WTC11 (cell line): ENCODE measurements at regions not wholly inside any gene's neighbourhood (a gene's known extent, or its start where the extent isn't known, plus 50 kb on each side); places are given as distances from the start of the nearest gene placed in this dataset.

Source experiments
- ATAC-seq: fragments of 200-7000 bp; cut with Tn5 transposase; 2 replicates; pipeline ENCODE4 v1.10.0; 2021; ENCODE audit warnings: mild to moderate bottlenecking, moderate library complexity
- CTCF ChIA-PET: fragments of 300-600 bp; sonication (Branson Sonifier 250); formaldehyde crosslinking; loops from one replicate; lab custom pipeline; 2021; ENCODE audit warnings: antibody characterized with exemption; lab: Charles Lee
- POLR2A ChIA-PET: fragments of 350-600 bp; sonication (Branson Sonifier 250); formaldehyde crosslinking; loops from one replicate; lab custom pipeline; 2021; ENCODE audit warnings: antibody characterized with exemption; lab: Charles Lee
- DNase-seq: peaks from one replicate; pipeline ENCODE4 v3.0.0; 2021; ENCODE audit warnings: low spot score
- H3K27ac Mint-ChIP-seq: 2 replicates; pipeline ENCODE4 v1.8.0; 2021; ENCODE audit warnings: mixed read lengths
- H3K27me3 Mint-ChIP-seq: 2 replicates; pipeline ENCODE4 v1.8.0; 2021; ENCODE audit warnings: low read depth, mild to moderate bottlenecking, moderate library complexity, mixed read lengths
- H3K36me3 Mint-ChIP-seq: 2 replicates; pipeline ENCODE4 v1.8.0; 2021; ENCODE audit warnings: mixed read lengths
- H3K4me1 Mint-ChIP-seq: 2 replicates; pipeline ENCODE4 v1.8.0; 2022; ENCODE audit warnings: mixed read lengths
- H3K4me3 Mint-ChIP-seq: 2 replicates; pipeline ENCODE4 v1.8.0; 2021; ENCODE audit warnings: mild to moderate bottlenecking, moderate library complexity, mixed read lengths
- H3K9me3 Mint-ChIP-seq: 2 replicates; pipeline ENCODE4 v1.8.0; 2021; ENCODE audit warnings: mixed read lengths
- AR ChIP-seq: fragments of 250-450 bp; sonication (Bioruptor Pico); IDR thresholded peaks from 2 replicates; pipeline ENCODE4 v1.9.0; 2021; ENCODE audit warnings: mild to moderate bottlenecking
- ATF3 ChIP-seq: sonication (generic); formaldehyde crosslinking; conservative IDR thresholded peaks from 2 replicates; pipeline ENCODE4 v1.8.1; 2022; ENCODE audit warnings: mild to moderate bottlenecking, missing genetic modification reagents
- CREB1 ChIP-seq: sonication (generic); formaldehyde crosslinking; IDR thresholded peaks from 2 replicates; pipeline ENCODE4 v1.8.0; 2023; ENCODE audit warnings: mild to moderate bottlenecking, missing genetic modification reagents
- CREM ChIP-seq: sonication (generic); formaldehyde crosslinking; IDR thresholded peaks from 2 replicates; pipeline ENCODE4 v1.8.1; 2022; ENCODE audit warnings: mild to moderate bottlenecking, missing genetic modification reagents, moderate library complexity
- GABPB1 ChIP-seq: sonication (generic); formaldehyde crosslinking; IDR thresholded peaks from 2 replicates; pipeline ENCODE4 v1.8.1; 2023; ENCODE audit warnings: mild to moderate bottlenecking, missing genetic modification reagents
- GRHL2 ChIP-seq: fragments of 250-450 bp; sonication (Bioruptor Pico); IDR thresholded peaks from 2 replicates; pipeline ENCODE4 v1.8.0; 2022; ENCODE audit warnings: mild to moderate bottlenecking, moderate library complexity; ENCODE audit not compliant: insufficient replicate concordance, severe bottlenecking
- IRF2 ChIP-seq: sonication (generic); formaldehyde crosslinking; IDR thresholded peaks from 2 replicates; pipeline ENCODE4 v1.8.0; 2022; ENCODE audit warnings: low read depth, missing genetic modification reagents, borderline replicate concordance
- JUN ChIP-seq: sonication (generic); formaldehyde crosslinking; IDR thresholded peaks from 2 replicates; pipeline ENCODE4 v1.8.0; 2023; ENCODE audit warnings: mild to moderate bottlenecking, missing genetic modification reagents
- MLX ChIP-seq: sonication (generic); formaldehyde crosslinking; IDR thresholded peaks from 2 replicates; pipeline ENCODE4 v1.8.1; 2023; ENCODE audit warnings: mild to moderate bottlenecking, missing genetic modification reagents, moderate library complexity
- MXD4 ChIP-seq: fragments of 250-450 bp; sonication (Bioruptor Pico); IDR thresholded peaks from 2 replicates; pipeline ENCODE4 v1.8.0; 2021; ENCODE audit warnings: mild to moderate bottlenecking, moderate library complexity, borderline replicate concordance
- SP1 ChIP-seq: sonication (generic); formaldehyde crosslinking; conservative IDR thresholded peaks from 2 replicates; pipeline ENCODE4 v1.8.1; 2022; ENCODE audit warnings: missing genetic modification reagents
- TEAD1 ChIP-seq: sonication (generic); formaldehyde crosslinking; IDR thresholded peaks from 2 replicates; pipeline ENCODE4 v1.8.0; 2022; ENCODE audit warnings: mild to moderate bottlenecking, missing genetic modification reagents
- TP53 ChIP-seq: sonication (generic); formaldehyde crosslinking; IDR thresholded peaks from 2 replicates; pipeline ENCODE4 v1.8.1; 2023; ENCODE audit warnings: mild to moderate bottlenecking, missing genetic modification reagents
- USF2 ChIP-seq: sonication (generic); formaldehyde crosslinking; IDR thresholded peaks from 2 replicates; pipeline ENCODE4 v1.8.1; 2023; ENCODE audit warnings: mild to moderate bottlenecking, missing genetic modification reagents, moderate library complexity
- ZNF121 ChIP-seq: sonication (generic); formaldehyde crosslinking; IDR thresholded peaks from 2 replicates; pipeline ENCODE4 v1.8.0; 2023; ENCODE audit warnings: missing genetic modification reagents
- ZNF138 ChIP-seq: sonication (generic); formaldehyde crosslinking; conservative IDR thresholded peaks from 2 replicates; pipeline ENCODE4 v1.8.1; 2022; ENCODE audit warnings: mild to moderate bottlenecking, moderate library complexity, missing genetic modification reagents
- ZNF281 ChIP-seq: sonication (generic); formaldehyde crosslinking; IDR thresholded peaks from 2 replicates; pipeline ENCODE4 v1.8.0; 2023; ENCODE audit warnings: mild to moderate bottlenecking, missing genetic modification reagents

- Mint-ChIP-seq H3K27ac (no peak overlapping the region), H3K4me3 (no peak overlapping the region), H3K27me3 (no peaks in the 10 kb centered on the region), H3K36me3 (no peaks in the 10 kb centered on the region), H3K4me1 (peaks cover 8% of the 10 kb centered on the region), H3K9me3 (no peaks in the 10 kb centered on the region)
- DNase-seq (peak; percentile 18), ATAC-seq (peak; percentile 89)
- TF ChIP-seq USF2 (CRISPR knock-in tag) (no peak), IRF2 (CRISPR knock-in tag) (no peak), MXD4 (CRISPR knock-in tag) (no peak), CREM (CRISPR knock-in tag) (no peak), ZNF121 (CRISPR knock-in tag) (no peak), TEAD1 (CRISPR knock-in tag) (no peak), GABPB1 (CRISPR knock-in tag) (no peak), ZNF281 (CRISPR knock-in tag) (no peak), SP1 (CRISPR knock-in tag) (no peak), AR (CRISPR knock-in tag) (no peak)
- ChIA-PET CTCF (interaction anchor here (0.7 to 1.1 kb wide), 3 partner anchors 9 to 716 kb away, joined by 3 to 4 read pairs (median 3); no protein-coding TSS in a partner anchor), POLR2A (no interaction called here)
These were observed 532.0 kb upstream of the FSHR start for GRCh38 chr2:49686291-49686690.

GRCh38 chr2:49677227-49677626 lies 522.9 kb upstream of the FSHR start:
- ATAC-seq (no peak), DNase-seq (no peak)
- peaks cover 13% of the 10 kb centered on the region for H3K4me1 Mint-ChIP-seq
- POLR2A ChIA-PET, result no interaction called here
- no peaks in the 10 kb centered on the region for H3K9me3 Mint-ChIP-seq
- H3K27me3 Mint-ChIP-seq, result no peaks in the 10 kb centered on the region
- TF ChIP-seq ATF3 (CRISPR knock-in tag) (no peak), CREM (CRISPR knock-in tag) (no peak), JUN (CRISPR knock-in tag) (no peak), GRHL2 (CRISPR knock-in tag) (no peak), MLX (CRISPR knock-in tag) (no peak), CREB1 (CRISPR knock-in tag) (no peak), ZNF138 (CRISPR knock-in tag) (no peak), TP53 (no peak)
- H3K4me3 Mint-ChIP-seq, result no peak overlapping the region
- CTCF ChIA-PET, result interaction anchor here (0.7 to 1.6 kb wide), 3 partner anchors 9 to 62 kb away, joined by 3 to 4 read pairs (median 4); no protein-coding TSS in a partner anchor
- no peaks in the 10 kb centered on the region for H3K36me3 Mint-ChIP-seq
- H3K27ac Mint-ChIP-seq, result no peak overlapping the region
